ENCODE measurements at regions not wholly inside any gene's neighbourhood (a gene's known extent, or its start where the extent isn't known, plus 50 kb on each side); places are given as distances from the start of the nearest gene placed in this dataset.

DNA sequence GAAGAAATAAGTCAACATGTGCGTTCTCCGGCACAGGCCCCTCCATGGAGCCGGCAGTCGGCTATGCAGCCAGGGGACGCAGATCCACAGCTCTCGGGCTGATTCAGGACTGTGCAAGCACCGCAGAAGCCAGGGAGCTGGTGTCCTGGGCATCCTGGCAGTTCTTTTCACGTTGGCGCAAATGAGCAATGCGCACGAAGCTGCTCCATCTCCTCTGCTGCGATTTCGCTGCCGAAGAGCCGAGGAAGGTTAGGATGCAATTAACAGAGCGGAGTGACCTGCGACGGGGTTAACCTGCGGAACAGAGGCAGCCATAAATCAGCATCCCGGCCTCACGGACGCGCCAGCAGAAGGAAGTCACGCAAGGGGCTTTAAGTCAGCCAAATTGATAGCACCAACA is 107.1 kb upstream of the POU3F3 start:
- H3K27ac Mint-ChIP-seq (ENCODE audit: low read depth, unreplicated experiment), result no peak overlapping the region
- no peaks in the 10 kb centered on the region for H3K27me3 Mint-ChIP-seq (ENCODE audit: insufficient read depth, unreplicated experiment)
- BruUV-seq (replicated peaks), result no TSS peak
- TF ChIP-seq, protein P1, sequence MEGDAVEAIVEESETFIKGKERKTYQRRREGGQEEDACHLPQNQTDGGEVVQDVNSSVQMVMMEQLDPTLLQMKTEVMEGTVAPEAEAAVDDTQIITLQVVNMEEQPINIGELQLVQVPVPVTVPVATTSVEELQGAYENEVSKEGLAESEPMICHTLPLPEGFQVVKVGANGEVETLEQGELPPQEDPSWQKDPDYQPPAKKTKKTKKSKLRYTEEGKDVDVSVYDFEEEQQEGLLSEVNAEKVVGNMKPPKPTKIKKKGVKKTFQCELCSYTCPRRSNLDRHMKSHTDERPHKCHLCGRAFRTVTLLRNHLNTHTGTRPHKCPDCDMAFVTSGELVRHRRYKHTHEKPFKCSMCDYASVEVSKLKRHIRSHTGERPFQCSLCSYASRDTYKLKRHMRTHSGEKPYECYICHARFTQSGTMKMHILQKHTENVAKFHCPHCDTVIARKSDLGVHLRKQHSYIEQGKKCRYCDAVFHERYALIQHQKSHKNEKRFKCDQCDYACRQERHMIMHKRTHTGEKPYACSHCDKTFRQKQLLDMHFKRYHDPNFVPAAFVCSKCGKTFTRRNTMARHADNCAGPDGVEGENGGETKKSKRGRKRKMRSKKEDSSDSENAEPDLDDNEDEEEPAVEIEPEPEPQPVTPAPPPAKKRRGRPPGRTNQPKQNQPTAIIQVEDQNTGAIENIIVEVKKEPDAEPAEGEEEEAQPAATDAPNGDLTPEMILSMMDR (IDR thresholded peaks at IDR 0.05; ENCODE audit: unreplicated experiment), result no peak
- no peak overlapping the region for H3K4me3 Mint-ChIP-seq (ENCODE audit: unreplicated experiment)
- H3K9me3 Mint-ChIP-seq (ENCODE audit: unreplicated experiment), result no peaks in the 10 kb centered on the region
- H3K36me3 Mint-ChIP-seq (ENCODE audit: insufficient read depth, unreplicated experiment), result no peaks in the 10 kb centered on the region
- intact Hi-C loops (cut with micrococcal nuclease), result no loop called here
- peaks cover 10% of the 10 kb centered on the region for H3K4me1 Mint-ChIP-seq (ENCODE audit: insufficient read depth, unreplicated experiment)
- ChIA-PET POLR2A (no interaction called here), CTCF (no interaction called here)
- no peak for DNase-seq (ENCODE audit: unreplicated experiment)

DNA sequence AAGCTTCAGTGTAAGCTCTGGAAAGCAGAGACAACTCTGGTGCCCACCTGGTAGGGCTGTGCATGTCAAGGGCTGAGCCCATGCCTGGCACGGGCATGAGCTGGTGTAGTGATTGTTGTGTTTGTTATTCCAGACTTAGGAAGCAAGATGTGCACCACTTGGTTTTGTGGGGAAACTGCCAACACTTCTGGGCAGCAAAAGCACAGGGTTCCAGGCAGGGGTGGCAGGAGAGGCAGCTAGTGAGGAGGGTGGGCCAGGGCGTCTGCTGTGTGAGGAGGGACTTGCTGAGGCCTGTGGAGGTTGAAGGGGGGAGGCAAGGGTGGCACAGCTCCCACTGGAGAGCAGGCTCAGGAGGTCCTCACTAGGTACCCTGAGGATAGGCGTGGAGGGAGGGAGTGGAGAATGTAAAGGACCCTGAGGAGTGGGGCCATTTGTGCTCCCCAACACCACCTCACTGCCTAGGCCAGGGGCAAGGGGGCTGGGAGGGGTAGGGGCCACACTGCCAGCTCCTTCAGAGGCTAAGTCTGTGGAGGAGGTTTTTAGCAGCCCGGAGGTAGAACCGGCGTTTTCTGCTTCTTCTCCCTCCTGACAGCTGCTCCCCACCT is 104.0 kb upstream of the POU3F3 start:
- POLR2A ChIA-PET, result no interaction called here
- no peaks in the 10 kb centered on the region for H3K36me3 Mint-ChIP-seq (ENCODE audit: insufficient read depth, unreplicated experiment)
- H3K27me3 Mint-ChIP-seq (ENCODE audit: insufficient read depth, unreplicated experiment), result no peaks in the 10 kb centered on the region
- BruUV-seq (replicated peaks), result no TSS peak
- no peak overlapping the region for H3K27ac Mint-ChIP-seq (ENCODE audit: low read depth, unreplicated experiment)
- TF ChIP-seq, protein P1 (IDR thresholded peaks at IDR 0.05; ENCODE audit: unreplicated experiment), result no peak
- no peaks in the 10 kb centered on the region for H3K9me3 Mint-ChIP-seq (ENCODE audit: unreplicated experiment)
- intact Hi-C loops (cut with micrococcal nuclease), result loop anchor here (10.0 kb wide), 1 partner anchor 75 kb away; no protein-coding TSS in a partner anchor
- no peak overlapping the region for H3K4me3 Mint-ChIP-seq (ENCODE audit: unreplicated experiment)
- DNase-seq (ENCODE audit: unreplicated experiment), result no peak
- no peaks in the 10 kb centered on the region for H3K4me1 Mint-ChIP-seq (ENCODE audit: insufficient read depth, unreplicated experiment)
- CTCF ChIA-PET, result interaction anchor here (1.4 to 2.2 kb wide), 2 partner anchors 13 to 16 kb away, joined by 3 to 7 read pairs; no protein-coding TSS in a partner anchor

DNA sequence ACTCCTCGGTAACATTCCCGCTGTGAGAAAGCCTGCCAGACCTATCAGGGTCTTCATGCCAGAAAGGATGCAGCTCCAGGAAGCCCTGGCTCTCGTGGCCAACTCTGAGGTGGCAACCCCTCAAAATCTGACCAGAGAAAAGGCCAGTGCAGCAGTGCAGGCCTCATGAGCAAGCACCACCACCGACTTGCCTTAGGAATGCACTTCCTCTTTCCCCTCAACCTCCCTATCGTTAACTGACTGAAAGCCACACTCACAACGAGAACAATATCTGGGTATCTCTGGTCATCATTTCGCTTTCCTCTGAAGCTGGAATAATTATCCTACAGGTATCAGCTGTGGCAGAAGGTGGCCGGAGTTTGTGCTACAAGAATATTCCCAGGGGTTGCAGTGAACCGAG is 101.4 kb upstream of the POU3F3 start:
- no peak for DNase-seq (ENCODE audit: unreplicated experiment)
- H3K9me3 Mint-ChIP-seq (ENCODE audit: unreplicated experiment), result no peaks in the 10 kb centered on the region
- H3K4me3 Mint-ChIP-seq (ENCODE audit: unreplicated experiment), result no peak overlapping the region
- no peak overlapping the region for H3K27ac Mint-ChIP-seq (ENCODE audit: low read depth, unreplicated experiment)
- TF ChIP-seq, protein P1 (IDR thresholded peaks at IDR 0.05; ENCODE audit: unreplicated experiment), result no peak
- intact Hi-C loops (cut with micrococcal nuclease), result loop anchor here (10.0 kb wide), 1 partner anchor 72 kb away; no protein-coding TSS in a partner anchor
- CTCF ChIA-PET, result interaction anchor here (0.7 kb wide), 1 partner anchor 793 kb away, joined by 4 read pairs; no protein-coding TSS in a partner anchor
- POLR2A ChIA-PET, result no interaction called here
- H3K36me3 Mint-ChIP-seq (ENCODE audit: insufficient read depth, unreplicated experiment), result no peaks in the 10 kb centered on the region
- no TSS peak for BruUV-seq (replicated peaks)
- no peaks in the 10 kb centered on the region for H3K27me3 Mint-ChIP-seq (ENCODE audit: insufficient read depth, unreplicated experiment)
- no peaks in the 10 kb centered on the region for H3K4me1 Mint-ChIP-seq (ENCODE audit: insufficient read depth, unreplicated experiment)

DNA sequence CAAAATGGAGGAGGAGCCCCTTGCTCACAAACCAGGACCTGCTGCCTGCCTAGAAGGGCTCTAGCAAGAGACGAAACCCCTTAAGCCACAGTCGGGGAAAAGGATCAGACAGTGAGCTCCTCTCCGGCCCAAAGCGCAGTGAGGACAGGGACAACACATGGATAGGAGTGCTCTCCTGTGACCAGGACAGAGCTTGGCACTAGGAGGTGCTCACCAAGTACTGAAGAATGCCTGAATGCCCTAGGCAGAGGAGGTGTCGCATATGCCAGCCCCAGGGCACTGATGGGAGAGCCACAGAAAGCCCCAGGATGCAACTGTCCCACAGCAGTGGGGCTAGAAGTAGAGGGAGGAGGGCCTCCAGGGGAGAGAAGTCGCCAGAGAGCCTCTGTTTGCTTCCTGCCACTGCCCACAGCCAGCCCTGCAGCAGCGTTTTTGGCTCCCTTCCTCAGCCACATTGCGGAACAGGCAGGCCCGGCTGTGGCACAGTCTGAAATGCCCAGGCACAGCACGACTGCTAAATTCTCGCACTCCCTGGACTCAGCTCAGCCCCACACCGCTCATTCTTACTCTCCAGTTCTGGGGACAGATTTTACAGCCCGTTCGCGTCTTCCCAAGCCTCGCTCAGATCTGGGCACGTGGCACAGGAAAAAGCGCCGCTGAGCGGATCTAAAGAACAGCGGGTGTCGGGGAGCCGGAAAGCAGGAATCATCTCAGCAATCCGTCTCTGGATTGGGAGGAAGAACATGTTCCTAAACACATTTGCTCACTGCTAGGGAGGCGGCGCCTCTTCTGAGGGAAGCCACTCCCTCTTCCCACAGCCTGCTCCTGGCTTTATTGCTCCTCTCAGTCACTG is 98.7 kb upstream of the POU3F3 start:
- H3K4me1 Mint-ChIP-seq (ENCODE audit: insufficient read depth, unreplicated experiment), result peaks cover 11% of the 10 kb centered on the region
- TF ChIP-seq, protein P1 (IDR thresholded peaks at IDR 0.05; ENCODE audit: unreplicated experiment), result no peak
- no peaks in the 10 kb centered on the region for H3K9me3 Mint-ChIP-seq (ENCODE audit: unreplicated experiment)
- H3K36me3 Mint-ChIP-seq (ENCODE audit: insufficient read depth, unreplicated experiment), result no peaks in the 10 kb centered on the region
- no peak overlapping the region for H3K4me3 Mint-ChIP-seq (ENCODE audit: unreplicated experiment)
- intact Hi-C loops (cut with micrococcal nuclease), result loop anchor here (10.0 kb wide), 1 partner anchor 70 kb away; no protein-coding TSS in a partner anchor
- DNase-seq (ENCODE audit: unreplicated experiment), result no peak
- H3K27me3 Mint-ChIP-seq (ENCODE audit: insufficient read depth, unreplicated experiment), result no peaks in the 10 kb centered on the region
- POLR2A ChIA-PET, result no interaction called here
- no peak overlapping the region for H3K27ac Mint-ChIP-seq (ENCODE audit: low read depth, unreplicated experiment)
- CTCF ChIA-PET, result interaction anchor here (0.5 to 0.7 kb wide), 2 partner anchors 46 to 240 kb away, joined by 3 read pairs; no protein-coding TSS in a partner anchor
- BruUV-seq (replicated peaks), result no TSS peak
